ENCODE measurements at regions not wholly inside any gene's neighbourhood (a gene's known extent, or its start where the extent isn't known, plus 50 kb on each side); places are given as distances from the start of the nearest gene placed in this dataset.
"Not testable (repeated sequence)": the region's sequence is repeated elsewhere in the genome, so short reads cannot be mapped to it uniquely, and the experiment has no call there.

GRCh38 chr7:63106506-63107388, 891.9 kb upstream of the ZNF722 start:
- Histone ChIP-seq H3K27me3 (ENCODE audit: control insufficient read depth, insufficient read depth, low read length) (no peaks in the 10 kb centered on the region), H3K4me1 (ENCODE audit: control insufficient read depth, low read depth, low read length) (no peaks in the 10 kb centered on the region), H3K9me3 (ENCODE audit: control insufficient read depth, low read depth, low read length) (peaks cover 77% of the 10 kb centered on the region), H3K36me3 (ENCODE audit: control insufficient read depth, low read depth, low read length) (no peaks in the 10 kb centered on the region), H3K27ac (ENCODE audit: low read length) (no peak overlapping the region), H3K9ac (ENCODE audit: low read length) (no peak overlapping the region), H3K4me3 (ENCODE audit: low read length) (no peak overlapping the region)

DNA sequence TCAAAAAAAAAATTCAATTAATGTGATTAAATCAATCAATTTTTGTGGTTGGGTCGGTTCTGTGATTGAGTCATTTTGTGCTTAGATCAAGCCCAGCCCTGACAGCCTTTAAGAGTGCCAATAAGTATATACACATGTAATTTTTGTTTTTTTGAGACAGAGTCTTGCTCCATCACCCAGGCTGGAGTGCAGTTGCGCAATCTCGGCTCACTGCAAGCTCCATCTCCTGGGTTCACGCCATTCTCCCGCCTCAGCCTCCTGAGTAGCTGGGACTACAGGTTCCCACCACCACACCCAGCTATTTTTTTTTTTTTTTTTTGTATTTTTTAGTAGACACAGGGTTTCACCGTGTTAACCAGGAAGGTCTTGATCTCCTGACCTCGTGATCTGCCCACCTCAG, 887.1 kb upstream of the ZNF722 start:
- not testable (repeated sequence) for H3K4me1 ChIP-seq (ENCODE audit: control insufficient read depth, low read depth, low read length); H3K9ac ChIP-seq (ENCODE audit: low read length); H3K27ac ChIP-seq (ENCODE audit: low read length); H3K36me3 ChIP-seq (ENCODE audit: control insufficient read depth, low read depth, low read length); H3K27me3 ChIP-seq (ENCODE audit: control insufficient read depth, insufficient read depth, low read length); H3K4me3 ChIP-seq (ENCODE audit: low read length)
- H3K9me3 ChIP-seq (ENCODE audit: control insufficient read depth, low read depth, low read length) = peaks cover 49% of the 10 kb centered on the region

- Histone ChIP-seq H3K4me3 (ENCODE audit: low read length) (no peak overlapping the region), H3K4me1 (ENCODE audit: control insufficient read depth, low read depth, low read length) (no peaks in the 10 kb centered on the region), H3K9ac (ENCODE audit: low read length) (no peak overlapping the region), H3K27me3 (ENCODE audit: control insufficient read depth, insufficient read depth, low read length) (no peaks in the 10 kb centered on the region), H3K36me3 (ENCODE audit: control insufficient read depth, low read depth, low read length) (no peaks in the 10 kb centered on the region), H3K27ac (ENCODE audit: low read length) (no peak overlapping the region), H3K9me3 (ENCODE audit: control insufficient read depth, low read depth, low read length) (peaks cover 48% of the 10 kb centered on the region)
Measured at GRCh38 chr7:63112764-63113712, 885.6 kb upstream of the ZNF722 start.

GRCh38 chr7:63113713-63114285, 884.9 kb upstream of the ZNF722 start:
- Histone ChIP-seq H3K36me3 (ENCODE audit: control insufficient read depth, low read depth, low read length) (no peaks in the 10 kb centered on the region), H3K9ac (ENCODE audit: low read length) (no peak overlapping the region), H3K4me1 (ENCODE audit: control insufficient read depth, low read depth, low read length) (no peaks in the 10 kb centered on the region), H3K4me3 (ENCODE audit: low read length) (no peak overlapping the region), H3K27me3 (ENCODE audit: control insufficient read depth, insufficient read depth, low read length) (no peaks in the 10 kb centered on the region), H3K9me3 (ENCODE audit: control insufficient read depth, low read depth, low read length) (peaks cover 46% of the 10 kb centered on the region), H3K27ac (ENCODE audit: low read length) (no peak overlapping the region)

- Histone ChIP-seq H3K4me3 (ENCODE audit: low read length) (no peak overlapping the region), H3K9me3 (ENCODE audit: control insufficient read depth, low read depth, low read length) (peaks cover 49% of the 10 kb centered on the region), H3K36me3 (ENCODE audit: control insufficient read depth, low read depth, low read length) (no peaks in the 10 kb centered on the region), H3K27ac (ENCODE audit: low read length) (no peak overlapping the region), H3K4me1 (ENCODE audit: control insufficient read depth, low read depth, low read length) (no peaks in the 10 kb centered on the region), H3K27me3 (ENCODE audit: control insufficient read depth, insufficient read depth, low read length) (no peaks in the 10 kb centered on the region), H3K9ac (ENCODE audit: low read length) (no peak overlapping the region)
Measured at GRCh38 chr7:63114371-63114985, 884.2 kb upstream of the ZNF722 start.

Measured in iPS-18a (cell line).